GM12892 (cell line): ENCODE measurements at regions not wholly inside any gene's neighbourhood (a gene's known extent, or its start where the extent isn't known, plus 50 kb on each side); places are given as distances from the start of the nearest gene placed in this dataset.

Source experiments
- DNase-seq: peaks from one replicate; pipeline ENCODE4 v3.0.0; 2011; ENCODE audit not compliant: insufficient read length
- FAIRE-seq: peaks from 2 replicates; lab custom pipeline; 2011; peaks lifted over from hg19 to GRCh38; lab: Jason Lieb, UNC
- POLR2A ChIP-seq: IDR thresholded peaks from 2 replicates; pipeline ENCODE4 v1.6.1; 2011; ENCODE audit warnings: low read depth, low read length, control low read depth
- POLR2AphosphoS5 ChIP-seq: IDR thresholded peaks from 2 replicates; pipeline ENCODE4 v1.6.1; 2011; ENCODE audit warnings: low read depth, low read length, control low read depth
- TAF1 ChIP-seq: IDR thresholded peaks from 2 replicates; pipeline ENCODE4 v1.6.1; 2011; ENCODE audit warnings: low read depth, mild to moderate bottlenecking, control low read depth, low read length, borderline replicate concordance

- no peak for FAIRE-seq
- TF ChIP-seq POLR2A (no peak), POLR2AphosphoS5 (no peak), TAF1 (no peak)
- no peak for DNase-seq
Measured at GRCh38 chr6:79353226-79353625, 118.7 kb upstream of the HMGN3 start.

- FAIRE-seq (no peak), DNase-seq (no peak)
- no peak for TF ChIP-seq POLR2A
- no peak for TF ChIP-seq POLR2AphosphoS5
- TF ChIP-seq TAF1: no peak
Measured at GRCh38 chr6:79338493-79338892, 104.0 kb upstream of the HMGN3 start.

GRCh38 chr6:79335133-79335674 lies 100.7 kb upstream of the HMGN3 start:
- DNase-seq: no peak
- TF ChIP-seq POLR2AphosphoS5: no peak
- peak; percentile 36 for FAIRE-seq

- DNase-seq (no peak), FAIRE-seq (no peak)
- TF ChIP-seq POLR2AphosphoS5 (no peak), TAF1 (no peak), POLR2A (no peak)
Measured at GRCh38 chr6:79334674-79335073, 100.2 kb upstream of the HMGN3 start.

GRCh38 chr6:79330704-79331103 lies 96.2 kb upstream of the HMGN3 start:
- TF ChIP-seq TAF1: no peak
- TF ChIP-seq POLR2AphosphoS5: no peak
- TF ChIP-seq POLR2A: no peak
- FAIRE-seq: no peak
- DNase-seq: no peak

GRCh38 chr6:79313254-79313653 lies 78.8 kb upstream of the HMGN3 start:
- DNase-seq: no peak
- TF ChIP-seq POLR2AphosphoS5: no peak
- TF ChIP-seq POLR2A: no peak
- no peak for TF ChIP-seq TAF1
- FAIRE-seq: no peak

GRCh38 chr6:79307321-79308036 lies 73.0 kb upstream of the HMGN3 start:
- FAIRE-seq (peak; percentile 48), DNase-seq (no peak)
- TF ChIP-seq TAF1 (no peak), POLR2A (no peak), POLR2AphosphoS5 (no peak)

- no peak for FAIRE-seq
- no peak for TF ChIP-seq TAF1
- TF ChIP-seq POLR2AphosphoS5: no peak
- no peak for TF ChIP-seq POLR2A
- DNase-seq: no peak
Measured at GRCh38 chr6:79305020-79305419, 70.5 kb upstream of the HMGN3 start.

- no peak for DNase-seq
- TF ChIP-seq TAF1 (no peak), POLR2A (no peak), POLR2AphosphoS5 (no peak)
- no peak for FAIRE-seq
Measured at GRCh38 chr6:79302341-79302740, 67.9 kb upstream of the HMGN3 start.

- TF ChIP-seq TAF1 (no peak), POLR2A (no peak), POLR2AphosphoS5 (no peak)
- no peak for FAIRE-seq
- DNase-seq: no peak
Measured at GRCh38 chr6:79301290-79301689, 66.8 kb upstream of the HMGN3 start.

- DNase-seq (no peak), FAIRE-seq (no peak)
- no peak for TF ChIP-seq POLR2AphosphoS5
Measured at GRCh38 chr6:79296211-79296610, 61.7 kb upstream of the HMGN3 start.
